HG03558 (cell line): ENCODE measurements at regions not wholly inside any gene's neighbourhood (a gene's known extent, or its start where the extent isn't known, plus 50 kb on each side); places are given as distances from the start of the nearest gene placed in this dataset.
"Not testable (repeated sequence)": the region's sequence is repeated elsewhere in the genome, so short reads cannot be mapped to it uniquely, and the experiment has no call there.

ENCODE experiments used
- ATAC-seq: cut with Tn5 transposase; IDR thresholded peaks from one replicate; pipeline ENCODE4 v1.9.1; 2021; ENCODE audit warnings: moderate number of reproducible peaks; ENCODE audit not compliant: unreplicated experiment; ENCODE audit errors: extremely low read depth

DNA sequence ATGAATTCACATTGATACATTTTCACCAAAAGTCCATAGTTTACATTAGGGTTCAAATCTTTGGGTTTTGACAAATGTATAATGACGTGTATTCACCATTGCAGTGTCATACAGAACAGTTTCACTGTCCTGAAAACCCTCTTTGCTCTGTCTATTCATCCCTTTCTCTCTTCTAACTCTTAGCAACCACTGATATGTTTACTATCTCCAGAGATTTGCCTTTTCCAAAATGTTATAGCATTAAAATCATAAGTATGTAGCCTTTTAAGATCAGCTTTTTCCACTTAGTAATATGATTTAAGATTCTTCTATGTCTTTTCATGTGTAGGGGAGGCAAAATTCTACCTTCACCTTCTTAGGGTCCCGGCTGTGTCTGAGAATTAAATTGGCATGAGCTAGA is 203.8 kb downstream of the TPRG1 start:
- ATAC-seq, result no peak

- no peak for ATAC-seq
These were observed 211.9 kb downstream of the TPRG1 start for GRCh38 chr3:189383630-189384029.

DNA sequence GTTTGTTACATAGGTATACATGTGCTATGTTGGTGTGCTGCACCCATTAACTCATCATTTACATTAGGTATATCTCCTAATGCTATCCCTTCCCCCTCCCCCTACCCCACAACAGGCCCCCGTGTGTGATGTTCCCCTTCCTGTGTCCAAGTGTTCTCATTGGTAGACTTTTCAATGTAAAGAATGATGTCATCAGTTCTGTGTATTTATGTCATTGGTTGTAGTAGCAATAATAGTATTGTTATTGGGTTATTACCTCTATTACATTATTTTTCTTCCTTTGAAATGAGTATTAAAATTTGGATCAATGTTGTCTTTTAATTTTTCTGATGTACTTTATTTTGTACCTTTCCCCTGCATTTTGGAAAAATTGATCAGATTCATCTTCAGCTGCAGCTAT is 214.1 kb downstream of the TPRG1 start:
- ATAC-seq, result not testable (repeated sequence)

DNA sequence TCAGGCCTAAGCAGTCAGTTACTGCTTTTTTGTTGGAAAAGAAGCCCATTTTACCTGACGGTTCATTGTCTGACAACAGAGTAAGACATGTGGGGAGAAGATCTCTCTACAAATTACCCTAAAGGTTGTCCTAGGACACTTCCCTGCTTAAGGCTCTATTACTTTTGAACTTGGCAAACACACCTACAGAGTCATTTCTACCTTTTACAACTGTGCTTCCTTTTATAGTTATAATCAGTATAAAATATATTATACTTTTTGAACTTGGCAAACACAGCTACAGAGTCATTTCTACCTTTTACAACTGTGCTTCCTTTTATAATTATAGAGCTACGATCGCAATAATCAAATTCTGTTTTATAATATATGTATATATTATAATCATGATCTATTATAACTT is 215.0 kb downstream of the TPRG1 start:
- ATAC-seq, result no peak

GRCh38 chr3:189389346-189389745 is 217.6 kb downstream of the TPRG1 start:
- no peak for ATAC-seq

- no peak for ATAC-seq
These were observed 221.8 kb downstream of the TPRG1 start for GRCh38 chr3:189393598-189393997.

- ATAC-seq, result peak; percentile 83
These were observed 222.9 kb downstream of the TPRG1 start for GRCh38 chr3:189394599-189395121.

DNA sequence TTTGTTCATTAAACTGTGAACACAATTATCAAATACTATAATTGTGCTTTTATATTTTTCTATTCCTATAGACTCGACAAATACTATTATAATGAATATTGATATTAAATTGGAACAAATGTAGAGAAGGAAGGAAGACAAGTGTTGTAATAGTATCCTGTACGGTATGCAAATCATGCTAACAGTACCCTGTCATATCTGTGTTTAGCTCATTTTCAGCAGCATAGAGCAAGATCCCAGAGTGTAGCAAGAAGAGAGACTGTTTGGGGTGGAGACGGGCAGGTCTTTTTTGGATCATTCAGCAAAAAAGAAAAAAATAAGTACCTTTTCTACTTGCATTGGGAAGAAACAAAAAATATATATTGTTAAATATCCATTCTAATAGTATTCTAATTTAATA is 224.1 kb downstream of the TPRG1 start:
- ATAC-seq, result no peak

GRCh38 chr3:189398656-189399055 is 226.9 kb downstream of the TPRG1 start:
- no peak for ATAC-seq

DNA sequence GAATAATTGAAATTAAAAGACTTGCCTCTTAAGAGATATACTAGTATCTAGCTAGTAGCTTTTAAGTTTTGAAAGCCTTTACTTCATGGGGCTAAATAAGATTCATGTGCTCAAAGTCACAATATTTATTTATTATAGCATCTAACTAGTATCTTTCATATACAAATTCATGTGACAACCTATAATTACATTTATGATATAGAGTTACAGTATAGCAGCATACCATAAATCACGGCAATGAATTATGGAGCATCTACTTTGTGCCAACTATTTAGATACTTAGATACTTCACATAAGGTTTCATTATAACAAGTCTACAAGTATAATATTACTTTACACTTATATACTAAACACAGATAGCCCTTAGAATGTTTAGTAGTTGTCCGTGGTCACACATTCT is 229.4 kb downstream of the TPRG1 start:
- ATAC-seq, result no peak

DNA sequence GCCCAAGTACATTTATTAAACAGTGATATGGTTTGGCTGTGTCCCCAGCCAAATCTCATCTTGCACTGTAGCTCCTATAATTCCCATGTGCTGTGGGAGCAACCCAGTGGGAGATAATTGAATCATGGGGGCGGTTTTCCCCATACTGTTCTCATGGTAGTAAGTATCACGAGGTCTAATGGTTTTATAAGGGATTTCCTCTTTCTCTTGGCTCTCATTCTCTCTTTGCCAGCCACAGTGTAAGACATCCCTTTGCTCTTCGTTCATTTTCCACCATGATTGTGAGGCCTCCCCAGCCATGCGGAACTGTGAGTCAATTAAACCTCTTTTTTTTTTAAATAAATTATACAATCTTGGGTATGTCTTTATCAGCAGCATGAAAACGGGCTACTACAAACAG is 228.0 kb upstream of the TP63 start:
- ATAC-seq, result no peak

DNA sequence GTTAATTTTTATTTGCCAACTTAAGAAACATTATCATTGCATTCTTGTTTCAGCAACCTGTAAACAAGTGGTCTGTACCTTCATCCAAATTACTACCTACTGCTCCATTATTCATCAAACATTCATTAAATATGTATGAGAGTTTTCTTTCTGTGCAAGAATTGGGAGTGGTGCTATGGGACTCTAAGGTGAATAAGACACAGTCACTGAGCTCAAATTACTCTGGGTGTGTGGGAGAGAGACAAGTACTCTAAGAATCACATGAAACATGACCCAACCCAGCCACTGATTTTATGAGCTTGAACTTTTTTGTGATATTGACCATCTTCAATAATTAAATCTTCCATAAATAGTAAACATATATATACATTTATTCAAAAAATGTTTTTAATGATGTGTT is 227.2 kb upstream of the TP63 start:
- ATAC-seq, result no peak

- no peak for ATAC-seq
These were observed 226.2 kb upstream of the TP63 start for GRCh38 chr3:189404797-189405484.

DNA sequence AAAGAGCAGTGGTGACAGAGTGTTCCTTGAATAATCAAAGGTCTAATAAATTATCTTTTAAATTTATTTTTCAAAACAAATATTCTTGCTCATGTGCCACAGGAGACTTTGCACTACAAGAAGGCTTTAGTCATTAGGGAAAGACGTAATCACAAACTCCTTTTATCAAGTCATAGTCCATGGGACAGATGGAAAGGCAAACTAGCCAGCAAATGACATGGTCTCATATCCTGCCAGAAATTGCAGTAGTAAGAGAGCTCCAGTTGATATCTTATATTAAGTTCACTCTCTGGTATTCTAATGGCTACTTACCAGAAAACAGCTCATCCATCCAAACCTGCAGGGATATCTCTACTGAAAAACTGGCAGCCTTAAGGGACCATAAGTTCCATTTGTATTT is 225.0 kb upstream of the TP63 start:
- no peak for ATAC-seq

DNA sequence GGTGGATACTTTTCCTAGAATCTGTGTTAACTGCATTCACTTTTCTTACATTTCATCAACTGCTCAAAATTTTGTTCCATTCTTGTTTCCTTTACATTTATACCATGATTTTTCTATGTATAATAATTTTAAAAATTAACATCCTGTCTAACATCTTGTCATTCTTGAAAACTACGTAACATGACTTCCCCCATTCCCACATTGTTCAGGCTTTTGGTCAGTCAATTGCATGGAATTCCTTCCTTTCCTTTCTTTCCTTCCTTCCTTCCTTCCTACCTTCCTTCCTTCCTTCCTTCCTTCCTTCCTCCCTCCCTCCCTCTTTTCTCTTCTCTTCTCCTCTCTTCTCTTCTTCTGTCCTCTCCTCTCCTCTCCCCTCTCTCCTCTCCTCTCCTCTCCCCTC is 220.7 kb upstream of the TP63 start:
- ATAC-seq, result no peak

DNA sequence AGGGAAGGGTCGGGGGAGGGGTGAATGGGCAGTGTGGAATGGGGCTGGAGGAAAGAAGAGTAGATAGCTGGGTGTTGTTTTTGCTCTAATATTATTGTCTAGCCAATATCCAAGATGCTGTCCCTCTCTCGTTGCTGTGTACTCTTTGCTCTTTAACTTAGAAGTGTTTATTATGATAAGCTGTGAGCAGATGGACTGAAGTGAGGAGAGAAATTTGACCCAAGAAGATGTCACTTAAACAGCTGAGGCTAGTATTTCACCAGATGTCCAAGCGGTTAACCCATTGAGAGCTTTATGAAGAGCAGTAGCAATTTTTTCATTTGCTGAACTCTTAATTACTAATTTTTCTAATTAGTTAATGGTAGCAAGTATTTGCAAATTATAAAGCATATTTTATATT is 212.2 kb upstream of the TP63 start:
- ATAC-seq, result no peak

DNA sequence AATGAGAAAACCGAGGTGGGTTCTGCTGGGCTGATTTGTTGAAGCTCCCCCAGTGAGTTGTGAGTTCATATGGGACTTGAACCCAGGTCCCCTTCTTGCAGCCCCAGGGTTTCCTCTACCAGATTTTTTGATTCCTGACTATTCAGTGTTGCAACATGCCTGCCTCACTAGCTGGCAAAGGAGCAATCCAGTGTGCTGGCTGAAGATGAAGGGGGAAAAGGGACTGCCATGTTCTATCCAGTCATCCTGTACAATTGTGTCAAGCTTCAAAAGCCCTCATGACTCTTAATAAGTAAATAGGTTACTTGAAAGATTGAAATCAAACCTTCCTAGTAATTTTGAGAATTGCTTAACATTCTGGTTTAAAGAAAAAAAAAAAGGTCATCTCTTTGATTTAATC is 211.5 kb upstream of the TP63 start:
- ATAC-seq, result no peak

- no peak for ATAC-seq
These were observed 206.3 kb upstream of the TP63 start for GRCh38 chr3:189424922-189425321.

GRCh38 chr3:189429019-189429418 is 202.2 kb upstream of the TP63 start:
- ATAC-seq, result no peak

DNA sequence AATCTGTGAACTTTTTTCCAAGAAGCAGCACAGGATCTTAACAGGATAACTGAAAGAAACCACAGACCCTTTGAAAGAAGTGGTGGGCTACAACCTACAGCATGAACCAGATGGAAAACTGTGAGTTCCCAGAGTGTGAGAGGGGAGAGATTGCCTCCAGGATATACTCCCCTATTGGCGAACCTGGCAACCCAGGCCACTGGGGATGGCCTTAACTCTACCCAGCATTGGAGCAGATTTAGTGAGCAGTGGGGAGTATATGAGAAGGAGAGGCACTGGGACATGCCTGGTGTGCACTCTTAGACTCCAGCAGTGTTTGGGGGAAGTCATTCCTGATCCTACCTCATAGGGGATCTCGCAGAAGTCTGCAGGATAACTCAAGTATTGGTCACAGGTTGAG is 201.0 kb upstream of the TP63 start:
- ATAC-seq, result no peak

- ATAC-seq, result not testable (repeated sequence)
These were observed 188.9 kb upstream of the TP63 start for GRCh38 chr3:189442257-189442656.

DNA sequence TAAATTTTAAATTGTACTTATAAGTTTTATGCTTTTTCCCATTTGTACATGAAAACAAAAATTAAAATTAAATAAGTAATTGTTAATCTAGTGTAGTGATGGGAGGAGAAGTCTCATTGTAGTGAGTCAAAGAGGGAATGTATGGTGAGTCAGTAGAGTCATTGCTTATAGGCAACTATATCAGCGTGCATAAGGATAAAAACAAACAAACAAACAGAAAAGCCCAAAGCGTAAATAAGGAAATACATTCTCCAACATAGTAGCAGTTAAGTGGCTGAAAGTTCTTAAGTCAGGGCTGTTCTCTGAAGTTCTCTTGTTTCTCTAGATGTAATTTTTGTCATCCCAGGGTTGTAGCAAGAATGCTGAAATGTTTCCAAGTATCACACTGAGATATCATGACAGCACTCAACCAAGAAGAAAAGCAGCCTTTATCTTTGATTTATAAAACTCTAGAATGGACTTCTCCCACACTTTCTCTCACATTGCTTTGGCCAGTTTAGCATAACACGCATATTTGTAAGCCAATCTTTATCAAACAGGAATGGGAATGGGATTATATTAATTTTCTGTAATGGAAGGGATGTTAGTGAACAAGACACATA is 184.1 kb upstream of the TP63 start:
- no peak for ATAC-seq
